ENCODE measurements at regions not wholly inside any gene's neighbourhood (a gene's known extent, or its start where the extent isn't known, plus 50 kb on each side); places are given as distances from the start of the nearest gene placed in this dataset.

GRCh38 chr6:156350337-156350736, 426.8 kb upstream of the ARID1B start:
- TF ChIP-seq EZH2 (IDR thresholded peaks at IDR 0.05; ENCODE audit: insufficient read depth, poor library complexity, severe bottlenecking) (no peak), EZH2phosphoT487 (IDR thresholded peaks at IDR 0.05; ENCODE audit: insufficient read depth, low read depth) (no peak)

Measured in GM23248 (cell line).